Endothelial cell of umbilical vein (primary cell): ENCODE measurements at regions not wholly inside any gene's neighbourhood (a gene's known extent, or its start where the extent isn't known, plus 50 kb on each side); places are given as distances from the start of the nearest gene placed in this dataset.

ENCODE experiments used
- BruUV-seq: library from RNA; stranded (reverse); fragments of 400-500 nt; replicated peaks from 2 replicates; lab custom pipeline; 2021; lab: Mats Ljungman, UMichigan
- CTCF ChIA-PET: fragments of 300-600, 350-600 bp; sonication (Branson Sonifier 250); formaldehyde crosslinking; loops from one replicate; lab custom pipeline; 2021; ENCODE audit warnings: antibody characterized with exemption, inconsistent platforms; lab: Charles Lee
- POLR2A ChIA-PET: fragments of 300-600, 350-600 bp; sonication (Branson Sonifier 250); formaldehyde crosslinking; loops from one replicate; lab custom pipeline; 2021; ENCODE audit warnings: antibody characterized with exemption, inconsistent platforms; lab: Charles Lee
- DNase-seq: peaks from one replicate; pipeline ENCODE4 v3.0.0-alpha.2; 2011; ENCODE audit warnings: low read depth, low spot score
- FAIRE-seq: peaks from 2 replicates; lab custom pipeline; 2011; peaks lifted over from hg19 to GRCh38; lab: Jason Lieb, UNC
- H2AFZ ChIP-seq: 2 replicates; pipeline ENCODE4 v1.6.0; 2012; ENCODE audit warnings: low read depth, low read length, control low read depth, inconsistent platforms
- H3K27ac ChIP-seq: 2 replicates; pipeline ENCODE4 v1.5.1; 2011; ENCODE audit warnings: low read depth, mild to moderate bottlenecking, control low read depth, low read length, moderate library complexity; ENCODE audit not compliant: insufficient read depth
- H3K27me3 ChIP-seq, 2 experiments: 2 replicates each; pipeline versions ENCODE4 v1.6.0 to v1.6.1; 2011; ENCODE audit warnings: low read length in 2 of 2, mixed read lengths in 1 of 2; ENCODE audit not compliant: control insufficient read depth in 2 of 2, insufficient read depth in 2 of 2
- H3K36me3 ChIP-seq, 2 experiments: 2 replicates in 1 of 2; 3 replicates in 1 of 2; pipeline ENCODE4 v1.5.1; 2011; ENCODE audit warnings: low read length in 2 of 2, mild to moderate bottlenecking in 1 of 2, moderate library complexity in 1 of 2; ENCODE audit not compliant: control insufficient read depth in 2 of 2, insufficient read depth in 2 of 2; ENCODE audit errors: extremely low read depth in 1 of 2
- H3K4me1 ChIP-seq: 3 replicates; pipeline ENCODE4 v1.5.1; 2011; ENCODE audit warnings: mild to moderate bottlenecking, low read length; ENCODE audit not compliant: control insufficient read depth, insufficient read depth; ENCODE audit errors: extremely low read depth
- H3K4me2 ChIP-seq: 2 replicates; pipeline ENCODE4 v1.6.1; 2011; ENCODE audit warnings: low read length, control low read depth, mixed read lengths; ENCODE audit not compliant: insufficient read depth
- H3K4me3 ChIP-seq, 3 experiments: fragments of 200-600 bp in 1 of 3; sonication (generic), shearing (Covaris generic) in 1 of 3; replicated peaks in 1 of 3; 2 replicates each; pipeline ENCODE4 v1.5.1; 2011 to 2016; ENCODE audit warnings: control low read depth in 3 of 3, low read length in 3 of 3, mild to moderate bottlenecking in 2 of 3, inconsistent platforms in 1 of 3, low read depth in 1 of 3, moderate library complexity in 1 of 3; ENCODE audit not compliant: insufficient read depth in 1 of 3
- H3K79me2 ChIP-seq: 2 replicates; pipeline ENCODE4 v1.6.0; 2012; ENCODE audit warnings: low read length, inconsistent platforms; ENCODE audit not compliant: control insufficient read depth, insufficient read depth
- H3K9ac ChIP-seq: replicated peaks from 2 replicates; pipeline ENCODE3; 2011; ENCODE audit warnings: low read length, control low read depth; ENCODE audit not compliant: insufficient read depth; ENCODE audit errors: extremely low read depth
- H3K9me1 ChIP-seq: replicated peaks from 3 replicates; pipeline ENCODE4 v1.6.0; 2011; ENCODE audit warnings: mild to moderate bottlenecking, low read length; ENCODE audit not compliant: control insufficient read depth, insufficient read depth; ENCODE audit errors: extremely low read depth
- H3K9me3 ChIP-seq: replicated peaks from 2 replicates; pipeline ENCODE4 v1.5.1; 2012; ENCODE audit warnings: low read length, inconsistent platforms; ENCODE audit not compliant: control insufficient read depth, insufficient read depth
- H4K20me1 ChIP-seq: replicated peaks from 2 replicates; pipeline ENCODE3; 2011; ENCODE audit warnings: mild to moderate bottlenecking, low read length; ENCODE audit not compliant: control insufficient read depth, insufficient read depth; ENCODE audit errors: extremely low read depth
- EZH2 ChIP-seq: IDR thresholded peaks from 2 replicates; pipeline ENCODE4 v1.6.1; 2012; ENCODE audit warnings: borderline replicate concordance, low read depth, mild to moderate bottlenecking, moderate library complexity, low read length, inconsistent platforms; ENCODE audit not compliant: severe bottlenecking
- FOS ChIP-seq: IDR thresholded peaks from 2 replicates; pipeline ENCODE4 v1.6.1; 2011; ENCODE audit warnings: mild to moderate bottlenecking, low read length, moderate library complexity, borderline replicate concordance; ENCODE audit not compliant: insufficient read depth
- GATA2 ChIP-seq: IDR thresholded peaks from 2 replicates; pipeline ENCODE4 v1.7.0; 2011; ENCODE audit warnings: low read depth, mild to moderate bottlenecking, moderate library complexity, mixed read lengths, low read length; ENCODE audit not compliant: insufficient read length, insufficient read depth
- JUN ChIP-seq: IDR thresholded peaks from 2 replicates; pipeline ENCODE4 v1.6.1; 2011; ENCODE audit warnings: borderline replicate concordance, low read depth; ENCODE audit not compliant: insufficient read length, insufficient read depth
- MYC ChIP-seq: IDR thresholded peaks from one replicate; pipeline ENCODE4 v1.6.1; 2011; ENCODE audit warnings: mild to moderate bottlenecking, low read depth, low read length
- POLR2A ChIP-seq: IDR thresholded peaks from 2 replicates; pipeline ENCODE4 v1.6.1; 2012; ENCODE audit warnings: low read depth, mild to moderate bottlenecking, control low read depth, low read length
- POLR2AphosphoS5 ChIP-seq: IDR thresholded peaks from 2 replicates; pipeline ENCODE4 v1.6.1; 2012; ENCODE audit warnings: low read depth, mild to moderate bottlenecking, control low read depth, low read length, moderate library complexity; ENCODE audit not compliant: insufficient read depth
- dilution Hi-C: fragments of 300-500 bp; cut with MboI; formaldehyde crosslinking; loops from one replicate; pipeline ENCODE4 v1.15.0; 2019; ENCODE audit warnings: low sequenced_read_pairs; ENCODE audit not compliant: extremely low pct_ligation_motif_present
- intact Hi-C: fragments of 100-400 bp; cut with micrococcal nuclease; formaldehyde crosslinking; loops from one replicate; pipeline ENCODE4 v1.10.0; 2022
- TF ChIP-seq, protein P1 (sequence below), 2 donors: IDR thresholded peaks; 1 replicate in 1 of 2; 2 replicates in 1 of 2; pipeline ENCODE4 v1.5.1; 2011; ENCODE audit warnings: low read length in 2 of 2, mild to moderate bottlenecking in 2 of 2, moderate library complexity in 2 of 2, control low read depth in 1 of 2, inconsistent platforms in 1 of 2, low read depth in 1 of 2; ENCODE audit not compliant: insufficient read depth in 1 of 2; ENCODE audit errors: extremely low read depth in 1 of 2

DNA sequence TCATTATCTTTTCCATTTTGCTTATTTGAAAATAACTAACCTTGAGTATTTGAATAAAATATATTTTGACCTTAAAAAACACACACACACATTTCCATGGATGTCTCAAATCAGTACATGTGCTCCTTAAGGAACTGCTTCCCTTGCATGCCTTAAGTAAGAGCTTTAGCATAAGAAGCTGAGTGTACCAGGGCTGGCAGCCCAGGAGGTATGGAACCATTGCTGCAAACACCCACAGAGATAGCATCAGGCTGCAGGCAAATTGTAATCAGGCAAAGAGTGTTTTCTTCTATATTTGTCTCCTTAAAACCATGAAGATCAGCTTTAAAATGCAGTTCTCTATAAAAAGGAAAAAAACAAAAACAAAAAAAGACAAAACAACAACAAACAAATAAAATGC, 160.6 kb downstream of the PLK2 start:
- Histone ChIP-seq H3K4me3 (no peak overlapping the region), H3K79me2 (no peaks in the 10 kb centered on the region), H3K27me3 (no peaks in the 10 kb centered on the region), H3K36me3 (no peaks in the 10 kb centered on the region), H3K9me3 (no peaks in the 10 kb centered on the region), H4K20me1 (no peaks in the 10 kb centered on the region), H2AFZ (no peak overlapping the region), H3K9me1 (no peaks in the 10 kb centered on the region), H3K9ac (no peak overlapping the region), H3K4me2 (no peak overlapping the region), H3K4me1 (peaks cover 13% of the 10 kb centered on the region), H3K27ac (no peak overlapping the region)
- FAIRE-seq: no peak
- dilution Hi-C loops: no loop called here
- ChIA-PET CTCF (interaction anchor here (0.7 to 1.4 kb wide), 4 partner anchors 18 to 975 kb away, joined by 3 to 5 read pairs (median 3); no protein-coding TSS in a partner anchor), POLR2A (no interaction called here)
- TF ChIP-seq JUN: no peak
- TF ChIP-seq GATA2: no peak
- no peak for TF ChIP-seq MYC
- TF ChIP-seq EZH2: no peak
- no peak for TF ChIP-seq POLR2A
- TF ChIP-seq, protein P1, sequence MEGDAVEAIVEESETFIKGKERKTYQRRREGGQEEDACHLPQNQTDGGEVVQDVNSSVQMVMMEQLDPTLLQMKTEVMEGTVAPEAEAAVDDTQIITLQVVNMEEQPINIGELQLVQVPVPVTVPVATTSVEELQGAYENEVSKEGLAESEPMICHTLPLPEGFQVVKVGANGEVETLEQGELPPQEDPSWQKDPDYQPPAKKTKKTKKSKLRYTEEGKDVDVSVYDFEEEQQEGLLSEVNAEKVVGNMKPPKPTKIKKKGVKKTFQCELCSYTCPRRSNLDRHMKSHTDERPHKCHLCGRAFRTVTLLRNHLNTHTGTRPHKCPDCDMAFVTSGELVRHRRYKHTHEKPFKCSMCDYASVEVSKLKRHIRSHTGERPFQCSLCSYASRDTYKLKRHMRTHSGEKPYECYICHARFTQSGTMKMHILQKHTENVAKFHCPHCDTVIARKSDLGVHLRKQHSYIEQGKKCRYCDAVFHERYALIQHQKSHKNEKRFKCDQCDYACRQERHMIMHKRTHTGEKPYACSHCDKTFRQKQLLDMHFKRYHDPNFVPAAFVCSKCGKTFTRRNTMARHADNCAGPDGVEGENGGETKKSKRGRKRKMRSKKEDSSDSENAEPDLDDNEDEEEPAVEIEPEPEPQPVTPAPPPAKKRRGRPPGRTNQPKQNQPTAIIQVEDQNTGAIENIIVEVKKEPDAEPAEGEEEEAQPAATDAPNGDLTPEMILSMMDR (IDR thresholded peaks at IDR 0.05; ENCODE audit: extremely low read depth in 1 of 2, insufficient read depth in 1 of 2, low read depth in 1 of 2, low read length in 2 of 2): no peak
- TF ChIP-seq FOS: no peak
- no peak for TF ChIP-seq POLR2AphosphoS5
- BruUV-seq: no TSS peak
- DNase-seq: no peak
- intact Hi-C loops: no loop called here
